ENCODE measurements at regions not wholly inside any gene's neighbourhood (a gene's known extent, or its start where the extent isn't known, plus 50 kb on each side); places are given as distances from the start of the nearest gene placed in this dataset.

DNA sequence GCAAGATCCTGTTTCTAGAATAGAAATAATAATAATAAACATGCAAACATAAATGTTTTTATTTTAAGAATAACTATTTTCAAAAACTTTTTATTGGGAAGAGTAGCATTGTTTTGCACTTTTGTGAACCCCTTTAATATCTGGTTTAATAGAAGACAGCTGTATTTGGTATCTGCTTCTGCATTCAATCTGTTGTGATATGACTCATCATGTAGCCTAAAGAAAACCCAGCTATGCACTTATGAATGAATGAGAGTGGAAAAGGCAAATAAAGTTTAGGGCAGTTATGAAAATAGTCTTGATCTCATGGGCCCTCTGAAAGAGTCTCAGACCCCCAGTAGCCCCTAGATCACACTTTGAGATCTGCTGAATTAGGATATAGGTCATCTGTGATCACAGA lies 100.4 kb upstream of the PPP2R3A start:
- ChIA-PET CTCF (interaction anchor here (0.6 kb wide), 1 partner anchor 47 kb away, joined by 3 read pairs; no protein-coding TSS in a partner anchor), POLR2A (no interaction called here)
- ATAC-seq (no peak), DNase-seq (no peak)
- Mint-ChIP-seq H3K4me1 (no peaks in the 10 kb centered on the region), H3K4me3 (no peak overlapping the region), H3K27ac (no peak overlapping the region), H3K36me3 (ENCODE audit: low read depth) (no peaks in the 10 kb centered on the region), H3K9me3 (ENCODE audit: low read depth) (no peaks in the 10 kb centered on the region), H3K27me3 (no peaks in the 10 kb centered on the region)
- intact Hi-C loops (cut with DNase I, micrococcal nuclease): no loop called here

DNA sequence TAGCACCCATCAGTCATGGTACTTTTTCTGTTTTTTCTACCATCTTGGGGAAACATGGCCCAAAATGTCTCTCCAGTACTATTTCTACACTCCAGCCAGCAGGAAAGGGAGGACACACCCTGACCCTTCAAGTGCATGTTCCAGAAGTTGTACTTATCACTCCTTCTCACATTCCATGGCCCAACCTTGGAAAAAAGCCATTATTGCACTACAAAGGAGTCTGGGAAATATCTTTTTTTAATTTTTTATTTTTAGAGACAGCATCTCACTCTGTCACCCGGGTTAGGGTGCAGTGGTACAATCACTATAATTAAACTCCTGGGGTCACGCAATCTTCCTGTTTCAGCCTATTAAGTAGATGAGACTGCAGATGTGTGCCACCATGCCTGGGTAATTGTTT lies 100.0 kb upstream of the PPP2R3A start:
- Mint-ChIP-seq H3K36me3 (ENCODE audit: low read depth) (no peaks in the 10 kb centered on the region), H3K4me3 (no peak overlapping the region), H3K9me3 (ENCODE audit: low read depth) (no peaks in the 10 kb centered on the region), H3K27me3 (no peaks in the 10 kb centered on the region), H3K27ac (no peak overlapping the region), H3K4me1 (no peaks in the 10 kb centered on the region)
- ChIA-PET POLR2A (no interaction called here), CTCF (interaction anchor here (0.6 kb wide), 1 partner anchor 47 kb away, joined by 3 read pairs; no protein-coding TSS in a partner anchor)
- DNase-seq: no peak
- intact Hi-C loops (cut with DNase I, micrococcal nuclease): no loop called here
- ATAC-seq: no peak

DNA sequence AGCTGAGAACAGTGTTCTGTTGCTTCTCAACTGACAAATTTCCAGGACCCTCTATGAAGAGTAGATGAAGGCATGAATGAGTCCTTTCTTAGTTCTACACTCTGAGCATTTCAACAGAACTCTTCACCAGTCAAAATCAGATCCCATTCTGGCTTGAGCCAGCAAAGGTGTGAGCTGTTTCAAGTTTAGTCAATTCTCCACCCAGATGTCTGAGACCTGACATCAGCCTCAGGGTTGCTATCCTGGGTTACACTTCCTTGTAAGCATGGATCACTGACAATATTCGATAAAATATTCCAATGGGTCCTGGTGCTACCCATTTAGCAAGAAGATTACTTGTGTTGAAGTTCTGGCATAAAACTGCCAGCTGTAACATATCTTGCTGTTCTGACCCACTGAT lies 97.6 kb upstream of the PPP2R3A start:
- Mint-ChIP-seq H3K27ac (no peak overlapping the region), H3K4me1 (no peaks in the 10 kb centered on the region), H3K27me3 (no peaks in the 10 kb centered on the region), H3K36me3 (ENCODE audit: low read depth) (no peaks in the 10 kb centered on the region), H3K9me3 (ENCODE audit: low read depth) (peaks cover 2% of the 10 kb centered on the region), H3K4me3 (no peak overlapping the region)
- DNase-seq (no peak), ATAC-seq (no peak)
- ChIA-PET POLR2A (no interaction called here), CTCF (no interaction called here)
- intact Hi-C loops (cut with DNase I, micrococcal nuclease): no loop called here

DNA sequence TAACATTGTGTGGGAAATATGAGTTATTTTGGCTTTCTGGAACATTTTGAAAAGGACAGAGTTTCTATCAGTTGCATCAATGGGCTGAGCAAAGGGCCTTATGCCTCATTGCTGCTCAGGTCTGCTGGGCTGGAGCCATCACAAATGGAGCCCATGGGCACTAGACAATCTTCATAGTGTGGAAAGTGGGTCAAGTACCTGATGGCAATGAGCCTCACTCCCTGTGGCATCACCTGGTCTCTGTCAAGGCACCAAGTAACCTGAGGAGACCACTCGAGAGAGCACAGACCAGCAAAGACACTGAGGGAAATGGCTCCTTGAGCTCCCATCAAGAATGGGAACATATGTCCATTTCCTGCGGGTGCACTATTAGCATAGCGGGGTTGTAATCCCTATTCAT lies 96.7 kb upstream of the PPP2R3A start:
- intact Hi-C loops (cut with DNase I, micrococcal nuclease): no loop called here

DNA sequence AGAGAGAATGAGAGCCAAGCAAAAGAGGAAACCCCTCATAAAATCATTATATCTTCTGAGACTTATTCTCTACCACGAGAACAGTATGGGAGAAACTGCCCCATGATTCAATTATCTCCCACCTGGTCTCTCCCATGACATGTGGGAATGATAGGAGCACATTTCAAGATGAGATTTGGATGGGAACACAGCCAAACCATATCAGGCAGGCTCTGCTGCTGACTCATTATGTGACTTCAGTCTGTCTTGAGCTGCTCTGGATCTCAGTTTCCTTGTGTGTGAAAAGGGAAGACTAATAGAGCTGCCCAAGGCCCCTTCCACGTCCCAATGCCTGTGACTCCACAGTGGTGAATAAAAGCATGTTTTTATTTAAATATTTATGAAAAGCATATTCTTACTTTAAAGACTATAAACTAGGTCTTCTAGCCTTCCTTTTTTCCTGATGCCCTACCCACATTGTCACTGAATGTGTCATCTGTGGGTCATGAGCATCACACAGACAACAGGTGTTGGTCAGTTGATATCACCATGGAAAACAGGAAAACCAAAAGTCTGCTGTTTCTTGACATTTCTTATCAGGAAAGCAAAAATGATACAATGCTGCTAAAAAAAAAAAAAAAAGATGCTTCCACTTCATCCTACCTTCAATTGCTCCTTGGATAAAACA lies 96.0 kb upstream of the PPP2R3A start:
- H3K9me3 Mint-ChIP-seq (ENCODE audit: low read depth): peaks cover 2% of the 10 kb centered on the region
- H3K4me1 Mint-ChIP-seq: no peaks in the 10 kb centered on the region
- DNase-seq (no peak), ATAC-seq (no peak)
- no peaks in the 10 kb centered on the region for H3K27me3 Mint-ChIP-seq
- no peaks in the 10 kb centered on the region for H3K36me3 Mint-ChIP-seq (ENCODE audit: low read depth)
- ChIA-PET POLR2A (no interaction called here), CTCF (no interaction called here)
- H3K27ac Mint-ChIP-seq: no peak overlapping the region
- intact Hi-C loops (cut with DNase I, micrococcal nuclease): no loop called here
- H3K4me3 Mint-ChIP-seq: no peak overlapping the region

More for the DNA sequence above, 96.7 kb upstream of the PPP2R3A start:
- ChIA-PET CTCF (no interaction called here), POLR2A (no interaction called here)
- Mint-ChIP-seq H3K27ac (no peak overlapping the region), H3K27me3 (no peaks in the 10 kb centered on the region), H3K36me3 (ENCODE audit: low read depth) (no peaks in the 10 kb centered on the region), H3K9me3 (ENCODE audit: low read depth) (peaks cover 2% of the 10 kb centered on the region), H3K4me1 (no peaks in the 10 kb centered on the region), H3K4me3 (no peak overlapping the region)
- no peak for DNase-seq
- no peak for ATAC-seq

DNA sequence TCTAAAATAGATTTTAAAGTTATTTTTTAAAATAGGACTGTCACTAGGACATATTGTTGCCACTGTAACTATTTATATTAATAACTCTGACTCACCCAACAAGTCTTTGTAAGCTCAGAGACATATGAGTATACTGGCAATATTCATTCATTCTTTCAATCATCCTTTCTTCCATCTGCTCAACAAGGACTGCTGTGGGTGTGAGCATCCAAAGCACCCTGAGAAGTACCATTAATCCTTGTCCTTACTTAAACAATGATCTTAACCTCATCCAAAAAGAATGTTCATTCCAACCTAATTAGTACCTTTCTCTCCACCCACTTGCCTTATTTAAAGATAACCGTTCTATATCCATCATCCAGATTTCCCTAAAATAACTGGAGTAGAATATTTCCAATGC lies 94.2 kb upstream of the PPP2R3A start:
- CTCF ChIA-PET: interaction anchor here (0.6 kb wide), 1 partner anchor 157 kb away, joined by 3 read pairs; no protein-coding TSS in a partner anchor

DNA sequence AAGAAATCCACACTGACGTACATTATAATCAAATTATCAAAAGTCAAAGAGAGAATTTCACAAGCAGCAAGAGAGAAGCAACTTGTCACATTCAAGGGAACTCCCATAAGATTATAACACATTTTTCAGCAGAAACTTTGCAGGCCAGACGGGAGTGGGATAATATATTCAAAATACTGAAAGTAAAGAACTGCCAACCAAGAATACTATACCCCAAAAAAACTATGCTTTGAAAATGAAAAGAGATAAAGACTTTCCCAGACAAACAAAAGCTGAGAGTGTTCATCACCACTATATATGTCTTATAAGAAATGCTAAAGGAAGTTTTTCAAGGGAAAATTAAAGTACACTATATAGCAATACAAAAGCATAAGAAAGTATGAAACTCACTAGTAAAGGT lies 91.5 kb upstream of the PPP2R3A start:
- Mint-ChIP-seq H3K36me3 (ENCODE audit: low read depth) (no peaks in the 10 kb centered on the region), H3K4me3 (no peak overlapping the region), H3K4me1 (no peaks in the 10 kb centered on the region), H3K27ac (no peak overlapping the region), H3K27me3 (peaks cover 6% of the 10 kb centered on the region), H3K9me3 (ENCODE audit: low read depth) (peaks cover 6% of the 10 kb centered on the region)
- ATAC-seq: no peak
- CTCF ChIA-PET: no interaction called here
- DNase-seq: no peak
- intact Hi-C loops (cut with DNase I, micrococcal nuclease): no loop called here
- POLR2A ChIA-PET: no interaction called here

More for the DNA sequence above, 94.2 kb upstream of the PPP2R3A start:
- ATAC-seq: no peak
- no peak overlapping the region for H3K4me3 Mint-ChIP-seq
- intact Hi-C loops (cut with DNase I, micrococcal nuclease): no loop called here
- no peak for DNase-seq
- H3K36me3 Mint-ChIP-seq (ENCODE audit: low read depth): no peaks in the 10 kb centered on the region
- POLR2A ChIA-PET: interaction anchor here (0.6 kb wide), 1 partner anchor 128 kb away, joined by 7 read pairs; no protein-coding TSS in a partner anchor
- H3K9me3 Mint-ChIP-seq (ENCODE audit: low read depth): peaks cover 6% of the 10 kb centered on the region
- no peak overlapping the region for H3K27ac Mint-ChIP-seq
- H3K4me1 Mint-ChIP-seq: no peaks in the 10 kb centered on the region
- peaks cover 4% of the 10 kb centered on the region for H3K27me3 Mint-ChIP-seq

DNA sequence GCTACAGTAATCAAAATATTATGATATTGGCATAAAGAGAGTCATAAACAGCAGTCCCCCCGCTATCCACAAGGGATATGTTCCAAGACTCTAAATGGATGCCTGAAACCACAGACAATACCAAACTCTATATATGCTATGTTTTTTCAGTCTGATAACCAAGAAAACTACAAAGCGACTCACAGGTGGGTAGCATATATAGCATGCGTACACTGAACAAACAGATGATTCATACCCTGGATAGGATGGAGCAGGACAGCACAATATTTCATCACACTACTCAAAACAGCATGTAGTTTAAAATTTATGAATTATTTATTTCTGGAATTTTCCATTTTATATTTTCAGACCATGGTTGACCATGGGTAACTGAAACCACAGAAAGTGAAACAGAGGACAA lies 87.0 kb upstream of the PPP2R3A start:
- intact Hi-C loops (cut with DNase I, micrococcal nuclease): no loop called here
- Mint-ChIP-seq H3K27me3 (peaks cover 6% of the 10 kb centered on the region), H3K9me3 (ENCODE audit: low read depth) (peaks cover 4% of the 10 kb centered on the region), H3K4me1 (no peaks in the 10 kb centered on the region), H3K4me3 (no peak overlapping the region), H3K36me3 (ENCODE audit: low read depth) (no peaks in the 10 kb centered on the region), H3K27ac (no peak overlapping the region)
- no peak for DNase-seq
- no peak for ATAC-seq
- POLR2A ChIA-PET: no interaction called here
- CTCF ChIA-PET: no interaction called here

DNA sequence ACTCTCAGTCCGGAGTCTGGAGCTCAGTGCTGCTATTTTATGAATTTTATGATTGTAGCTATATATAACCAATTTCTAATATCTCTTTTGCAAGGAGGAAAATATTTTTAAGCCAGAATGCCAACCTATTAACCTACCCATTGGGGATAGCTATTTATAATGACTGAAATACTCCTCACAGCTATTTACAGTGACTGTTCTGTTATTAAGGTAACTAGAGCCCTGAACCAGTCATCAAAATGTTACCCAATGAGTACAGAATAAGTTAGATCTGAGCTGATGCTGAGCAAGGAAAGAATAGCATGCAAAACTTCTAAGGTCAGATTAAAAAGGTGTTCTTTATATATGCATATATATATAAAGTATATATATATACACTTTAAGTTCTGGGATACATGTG lies 79.6 kb upstream of the PPP2R3A start:
- no peak for ATAC-seq
- CTCF ChIA-PET: interaction anchor here (0.5 to 2.2 kb wide), 3 partner anchors 9 to 383 kb away, joined by 3 to 10 read pairs (median 3); no protein-coding TSS in a partner anchor
- Mint-ChIP-seq H3K36me3 (ENCODE audit: low read depth) (no peaks in the 10 kb centered on the region), H3K9me3 (ENCODE audit: low read depth) (no peaks in the 10 kb centered on the region), H3K4me3 (no peak overlapping the region), H3K4me1 (no peaks in the 10 kb centered on the region), H3K27ac (no peak overlapping the region), H3K27me3 (peaks cover 2% of the 10 kb centered on the region)
- POLR2A ChIA-PET: no interaction called here
- intact Hi-C loops (cut with DNase I, micrococcal nuclease): no loop called here
- DNase-seq: no peak

DNA sequence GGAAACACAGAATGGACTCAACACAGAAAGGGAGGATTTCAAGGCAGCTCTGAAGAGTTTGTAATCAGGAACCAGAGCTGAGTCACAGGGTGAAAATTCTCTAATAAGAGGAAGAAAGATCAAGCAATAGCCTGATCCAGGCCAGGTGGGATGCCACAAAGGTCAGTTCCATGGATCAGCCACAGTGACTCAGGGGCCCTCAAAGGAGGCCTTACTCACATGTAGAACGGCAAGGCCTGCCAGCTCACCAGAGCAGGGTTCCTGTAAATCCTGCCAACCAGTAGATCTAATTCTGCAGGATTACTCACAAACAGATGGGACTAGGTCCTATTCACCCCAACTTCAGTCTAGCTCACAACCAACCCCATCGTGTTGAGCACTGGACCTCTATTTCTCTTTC lies 78.3 kb upstream of the PPP2R3A start:
- intact Hi-C loops (cut with DNase I, micrococcal nuclease): no loop called here
- Mint-ChIP-seq H3K9me3 (ENCODE audit: low read depth) (no peaks in the 10 kb centered on the region), H3K36me3 (ENCODE audit: low read depth) (no peaks in the 10 kb centered on the region), H3K4me3 (no peak overlapping the region), H3K4me1 (no peaks in the 10 kb centered on the region), H3K27me3 (peaks cover 3% of the 10 kb centered on the region), H3K27ac (no peak overlapping the region)
- no peak for ATAC-seq
- no peak for DNase-seq
- ChIA-PET POLR2A (no interaction called here), CTCF (no interaction called here)

DNA sequence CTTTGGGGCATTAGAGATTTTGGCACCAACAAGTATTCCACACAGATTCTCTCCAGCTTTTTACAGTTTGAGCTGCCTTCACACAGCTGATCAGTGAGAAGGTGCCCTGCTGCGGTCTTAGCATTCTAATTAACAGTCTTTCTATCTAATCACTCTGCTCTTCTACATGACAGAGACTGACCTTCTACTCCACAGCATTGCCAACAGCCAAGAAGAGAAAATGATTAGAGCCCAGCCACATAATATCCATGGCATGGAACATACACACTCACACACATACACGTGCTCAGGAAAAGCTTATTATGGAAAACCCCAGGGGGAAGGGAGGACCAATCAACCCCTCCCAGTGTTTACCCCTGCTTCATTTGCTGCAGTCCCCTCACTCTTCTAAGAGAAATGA lies 76.1 kb upstream of the PPP2R3A start:
- ChIA-PET CTCF (no interaction called here), POLR2A (no interaction called here)
- ATAC-seq (no peak), DNase-seq (no peak)
- intact Hi-C loops (cut with DNase I, micrococcal nuclease): no loop called here
- Mint-ChIP-seq H3K36me3 (ENCODE audit: low read depth) (no peaks in the 10 kb centered on the region), H3K27ac (no peak overlapping the region), H3K9me3 (ENCODE audit: low read depth) (no peaks in the 10 kb centered on the region), H3K27me3 (peaks cover 6% of the 10 kb centered on the region), H3K4me1 (no peaks in the 10 kb centered on the region), H3K4me3 (no peak overlapping the region)

DNA sequence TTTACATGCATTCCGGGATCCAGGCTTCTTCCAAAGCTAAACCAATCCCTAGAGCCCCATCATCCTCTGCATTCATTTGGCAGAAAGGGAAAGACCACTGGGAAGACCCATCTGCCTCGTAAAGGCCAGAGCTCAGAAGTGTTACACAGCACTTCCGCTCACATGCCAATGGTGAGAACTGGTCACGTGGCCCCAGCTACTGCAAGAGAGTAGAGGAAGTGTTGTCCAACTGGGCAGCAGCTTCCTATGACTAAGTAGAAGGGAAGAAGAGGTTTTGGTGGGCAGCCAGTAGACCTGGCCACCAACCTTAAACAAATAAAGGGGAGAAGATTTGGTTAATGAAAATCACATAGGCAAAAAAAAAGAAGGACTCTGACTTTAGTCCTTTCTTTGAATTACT lies 74.4 kb upstream of the PPP2R3A start:
- Mint-ChIP-seq H3K36me3 (ENCODE audit: low read depth) (no peaks in the 10 kb centered on the region), H3K9me3 (ENCODE audit: low read depth) (no peaks in the 10 kb centered on the region), H3K4me1 (no peaks in the 10 kb centered on the region), H3K27me3 (peaks cover 6% of the 10 kb centered on the region), H3K4me3 (no peak overlapping the region), H3K27ac (no peak overlapping the region)
- no peak for ATAC-seq
- intact Hi-C loops (cut with DNase I, micrococcal nuclease): no loop called here
- POLR2A ChIA-PET: no interaction called here
- no peak for DNase-seq
- CTCF ChIA-PET: interaction anchor here (0.7 kb wide), 1 partner anchor 105 kb away, joined by 3 read pairs; no protein-coding TSS in a partner anchor

Data from activated CD4-positive, alpha-beta T cell treated with anti-CD3 and anti-CD28 coated beads for 36 hours (primary cell).